Stomach (tissue), 8 donors: ENCODE measurements at regions not wholly inside any gene's neighbourhood (a gene's known extent, or its start where the extent isn't known, plus 50 kb on each side); places are given as distances from the start of the nearest gene placed in this dataset.

ENCODE experiments used
- DNase-seq, 2 donors: peaks; one replicate each; pipeline versions ENCODE4 v3.0.0 to v3.0.0-alpha.2; 2013 to 2019
- H3K27ac ChIP-seq, 5 donors: fragments of 200-600 bp in 4 of 5; sonication (generic) in 4 of 5; one replicate each; pipeline ENCODE4 v1.5.1; 2013 to 2019; ENCODE audit warnings: mild to moderate bottlenecking in 1 of 5, moderate library complexity in 1 of 5
- H3K27me3 ChIP-seq, 3 donors: fragments of 200-600 bp; sonication (generic); one replicate each; pipeline ENCODE4 v1.5.1; 2017 to 2019; ENCODE audit warnings: mixed run types in 1 of 3
- H3K36me3 ChIP-seq, 4 donors: fragments of 200-600 bp; sonication (generic); 1 replicate in 3 of 4; 2 replicates in 1 of 4; pipeline ENCODE4 v1.5.1; 2016 to 2019
- H3K4me1 ChIP-seq, 4 donors: fragments of 200-600 bp; sonication (generic); one replicate each; pipeline ENCODE4 v1.5.1; 2016 to 2019
- H3K4me3 ChIP-seq, 4 donors: fragments of 200-600 bp; sonication (generic) in 3 of 4; one replicate each; pipeline ENCODE4 v1.5.1; 2016 to 2019; ENCODE audit warnings: mild to moderate bottlenecking in 1 of 4
- H3K9me3 ChIP-seq, 4 donors: fragments of 200-600 bp; sonication (generic); one replicate each; pipeline ENCODE4 v1.5.1; 2016 to 2019
- CTCF ChIP-seq, 7 experiments: fragments of 450-650 bp in 4 of 7; fragments of 200-600 bp in 3 of 7; sonication (generic) in 3 of 7; IDR thresholded peaks; one replicate each; pipeline ENCODE4 v1.5.1; 2016 to 2019; ENCODE audit warnings: antibody characterized with exemption in 7 of 7, control low read depth in 2 of 7, mild to moderate bottlenecking in 1 of 7
- EP300 ChIP-seq: sonication (generic); formaldehyde crosslinking; IDR thresholded peaks from one replicate; pipeline ENCODE4 v1.6.1; 2017; ENCODE audit warnings: antibody characterized with exemption
- POLR2A ChIP-seq, 4 donors: fragments of 450-650 bp; IDR thresholded peaks; one replicate each; pipeline ENCODE4 v1.6.1; 2016; ENCODE audit warnings: antibody characterized with exemption in 4 of 4, control low read depth in 2 of 4, mild to moderate bottlenecking in 1 of 4, moderate library complexity in 1 of 4
- POLR2AphosphoS5 ChIP-seq, 3 donors: sonication (generic); formaldehyde crosslinking; IDR thresholded peaks; one replicate each; pipeline ENCODE4 v1.6.1; 2016; ENCODE audit warnings: antibody characterized with exemption in 3 of 3
- WGBS, 5 donors: extraction: QIAGEN DNeasy Blood & Tissue Kit in 3 of 5; methylation state at CpG; one replicate each; pipeline versions ENCODE4 v1.1.5 to v1.1.7; 2013 to 2018; 5-methylcytosine and 5-hydroxymethylcytosine counted together
- intact Hi-C: fragments of 100-400 bp; cut with DNase I; formaldehyde crosslinking; loops from one replicate; pipeline ENCODE4 v1.15.1; 2023; ENCODE audit warnings: low total_unique reads
- donor health status: healthy with polysubstance abuse.
- donor health status: Bipolar disorder and iron deficiency.
- donor health status: healthy.

- no peak for DNase-seq
- peaks cover 0 to 14% (median 4%) of the 10 kb centered on the region in 4 donors for H3K4me1 ChIP-seq
- TF ChIP-seq EP300 (no peak), CTCF (IDR thresholded peaks at IDR 0.05) (no peak), POLR2A (IDR thresholded peaks at IDR 0.05) (no peak), POLR2AphosphoS5 (IDR thresholded peaks at IDR 0.05) (no peak)
- 80 to 89% (median 86%) methylated on average over 1 of the region's 1 CpG for WGBS, 5 donors
- no peak overlapping the region for H3K4me3 ChIP-seq
- no peak overlapping the region for H3K27ac ChIP-seq
- intact Hi-C loops = no loop called here
- H3K9me3 ChIP-seq = no peaks in the 10 kb centered on the region
- H3K27me3 ChIP-seq = no peaks in the 10 kb centered on the region
- H3K36me3 ChIP-seq = no peaks in the 10 kb centered on the region
Measured at GRCh38 chr3:113143353-113143752, 68.0 kb upstream of the BOC start.

- H3K4me3 ChIP-seq = no peak overlapping the region
- peak overlapping the region in 4 of 5 donors; percentile 5 to 79 (median 46) for H3K27ac ChIP-seq
- H3K4me1 ChIP-seq = peaks cover 5 to 47% (median 15%) of the 10 kb centered on the region in 4 donors
- peak in 1 of 2 donors; percentile 85 for DNase-seq
- TF ChIP-seq EP300 (no peak), POLR2AphosphoS5 (IDR thresholded peaks at IDR 0.05) (no peak), CTCF (IDR thresholded peaks at IDR 0.05) (no peak), POLR2A (IDR thresholded peaks at IDR 0.05) (no peak)
- no peaks in the 10 kb centered on the region for H3K36me3 ChIP-seq
- H3K27me3 ChIP-seq = no peaks in the 10 kb centered on the region
- 69 to 88% (median 71%) methylated on average over 9 of the region's 9 CpGs for whole genome bisulfite sequencing, 5 donors
- intact Hi-C loops = no loop called here
- no peaks in the 10 kb centered on the region for H3K9me3 ChIP-seq
Measured at GRCh38 chr3:113147681-113148261, 63.6 kb upstream of the BOC start.

- Histone ChIP-seq H3K9me3 (no peaks in the 10 kb centered on the region), H3K27me3 (no peaks in the 10 kb centered on the region), H3K36me3 (no peaks in the 10 kb centered on the region), H3K27ac (peak overlapping the region in 4 of 5 donors; percentile 5 to 79 (median 46)), H3K4me1 (peaks cover 5 to 52% (median 16%) of the 10 kb centered on the region in 4 donors), H3K4me3 (no peak overlapping the region)
- peak in 1 of 2 donors; percentile 75 for DNase-seq
- 17 to 29% (median 23%) methylated on average over 4 of the region's 4 CpGs for whole genome bisulfite sequencing, 5 donors
- TF ChIP-seq CTCF (IDR thresholded peaks at IDR 0.05) (no peak), POLR2A (IDR thresholded peaks at IDR 0.05) (no peak), POLR2AphosphoS5 (IDR thresholded peaks at IDR 0.05) (no peak), EP300 (no peak)
- intact Hi-C loops = no loop called here
Measured at GRCh38 chr3:113148284-113148683, 63.1 kb upstream of the BOC start.

- H3K27ac ChIP-seq = peak overlapping the region in 4 of 5 donors; percentile 14 to 79 (median 56)
- 86 to 94% (median 90%) methylated on average over 5 of the region's 5 CpGs for WGBS, 5 donors
Measured at GRCh38 chr3:113150250-113150649, 61.1 kb upstream of the BOC start.

More at GRCh38 chr3:113150250-113150649, 61.1 kb upstream of the BOC start:
- no peak overlapping the region for H3K4me3 ChIP-seq
- no peaks in the 10 kb centered on the region for H3K36me3 ChIP-seq
- intact Hi-C loops = no loop called here
- H3K9me3 ChIP-seq = no peaks in the 10 kb centered on the region
- H3K27me3 ChIP-seq = no peaks in the 10 kb centered on the region
- H3K4me1 ChIP-seq = peaks cover 5 to 53% (median 20%) of the 10 kb centered on the region in 4 donors
- TF ChIP-seq POLR2A (IDR thresholded peaks at IDR 0.05) (no peak), CTCF (IDR thresholded peaks at IDR 0.05) (no peak), EP300 (no peak), POLR2AphosphoS5 (IDR thresholded peaks at IDR 0.05) (no peak)
- no peak for DNase-seq
